ENCODE measurements at regions not wholly inside any gene's neighbourhood (a gene's known extent, or its start where the extent isn't known, plus 50 kb on each side); places are given as distances from the start of the nearest gene placed in this dataset.
"Not testable (repeated sequence)": the region's sequence is repeated elsewhere in the genome, so short reads cannot be mapped to it uniquely, and the experiment has no call there.

GRCh38 chr4:20196476-20196875, 55.2 kb upstream of the SLIT2 start:
- no peak for DNase-seq (ENCODE audit: low read depth)

- DNase-seq (ENCODE audit: low read depth): no peak
These were observed 56.4 kb upstream of the SLIT2 start for GRCh38 chr4:20195071-20195885.

GRCh38 chr4:20194123-20195013, 57.3 kb upstream of the SLIT2 start:
- DNase-seq (ENCODE audit: low read depth): no peak

- DNase-seq (ENCODE audit: low read depth): no peak
These were observed 58.4 kb upstream of the SLIT2 start for GRCh38 chr4:20193141-20193936.

GRCh38 chr4:20192736-20193135, 59.0 kb upstream of the SLIT2 start:
- DNase-seq (ENCODE audit: low read depth): no peak

GRCh38 chr4:20185103-20185502, 66.6 kb upstream of the SLIT2 start:
- DNase-seq (ENCODE audit: low read depth): no peak

- not testable (repeated sequence) for DNase-seq (ENCODE audit: low read depth)
These were observed 68.6 kb upstream of the SLIT2 start for GRCh38 chr4:20183131-20183530.

GRCh38 chr4:20181926-20182325, 69.8 kb upstream of the SLIT2 start:
- no peak for DNase-seq (ENCODE audit: low read depth)

GRCh38 chr4:20180509-20180908, 71.2 kb upstream of the SLIT2 start:
- no peak for DNase-seq (ENCODE audit: low read depth)

- no peak for DNase-seq (ENCODE audit: low read depth)
These were observed 72.7 kb upstream of the SLIT2 start for GRCh38 chr4:20178902-20179576.

GRCh38 chr4:20176881-20177280, 74.8 kb upstream of the SLIT2 start:
- DNase-seq (ENCODE audit: low read depth): no peak

- no peak for DNase-seq (ENCODE audit: low read depth)
These were observed 79.5 kb upstream of the SLIT2 start for GRCh38 chr4:20172070-20172760.

- DNase-seq (ENCODE audit: low read depth): no peak
These were observed 85.2 kb upstream of the SLIT2 start for GRCh38 chr4:20166544-20166943.

- DNase-seq (ENCODE audit: low read depth): no peak
These were observed 92.2 kb upstream of the SLIT2 start for GRCh38 chr4:20159516-20159915.

- DNase-seq (ENCODE audit: low read depth): no peak
These were observed 93.5 kb upstream of the SLIT2 start for GRCh38 chr4:20158195-20158594.

GRCh38 chr4:20151436-20151835, 100.3 kb upstream of the SLIT2 start:
- no peak for DNase-seq (ENCODE audit: low read depth)

GRCh38 chr4:20149143-20149542, 102.6 kb upstream of the SLIT2 start:
- DNase-seq (ENCODE audit: low read depth): not testable (repeated sequence)

- DNase-seq (ENCODE audit: low read depth): no peak
These were observed 114.5 kb upstream of the SLIT2 start for GRCh38 chr4:20137176-20137575.

- DNase-seq (ENCODE audit: low read depth): no peak
These were observed 124.1 kb upstream of the SLIT2 start for GRCh38 chr4:20127626-20128025.

- DNase-seq (ENCODE audit: low read depth): no peak
These were observed 124.8 kb upstream of the SLIT2 start for GRCh38 chr4:20126906-20127305.
